ENCODE measurements at regions not wholly inside any gene's neighbourhood (a gene's known extent, or its start where the extent isn't known, plus 50 kb on each side); places are given as distances from the start of the nearest gene placed in this dataset.

DNA sequence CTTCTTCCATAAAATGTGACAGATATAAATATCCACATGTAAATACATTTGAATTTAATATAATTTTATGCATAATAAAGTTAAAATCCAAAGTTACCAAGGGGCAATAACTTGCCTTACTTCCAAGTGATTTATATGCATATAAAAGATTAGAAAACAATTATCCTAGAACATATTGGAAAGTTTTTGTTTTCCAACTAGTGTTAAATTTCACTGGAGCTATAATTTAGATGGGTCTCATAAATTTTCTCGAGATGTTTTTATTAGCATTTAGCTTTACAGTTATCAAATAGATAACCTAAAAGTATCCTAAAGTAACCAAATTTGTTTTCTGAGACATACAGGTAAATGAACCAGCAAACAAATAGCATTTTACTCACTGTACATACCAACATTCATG is 225.3 kb downstream of the SPRY2 start:
- ATAC-seq (no peak), DNase-seq (ENCODE audit: low spot score) (no peak)
- Mint-ChIP-seq H3K4me1 (peaks cover 12% of the 10 kb centered on the region), H3K27me3 (ENCODE audit: low read depth) (no peaks in the 10 kb centered on the region; the same call in 1 of the 2 replicates), H3K36me3 (no peaks in the 10 kb centered on the region), H3K27ac (no peak overlapping the region), H3K9me3 (peaks cover 3% of the 10 kb centered on the region; the same call in 1 of the 2 replicates), H3K4me3 (no peak overlapping the region)
- TF ChIP-seq ZBTB21 (CRISPR knock-in tag; IDR thresholded peaks at IDR 0.05; ENCODE audit: borderline replicate concordance) (no peak), SP1 (CRISPR knock-in tag; conservative IDR thresholded peaks at IDR 0.05) (no peak), NFE2L1 (CRISPR knock-in tag; IDR thresholded peaks at IDR 0.05) (no peak), SMAD4 (CRISPR knock-in tag; IDR thresholded peaks at IDR 0.05) (no peak), FOXP1 (CRISPR knock-in tag; IDR thresholded peaks at IDR 0.05; ENCODE audit: borderline replicate concordance) (no peak), CREB1 (CRISPR knock-in tag; IDR thresholded peaks at IDR 0.05) (no peak), KAT7 (CRISPR knock-in tag; IDR thresholded peaks at IDR 0.05; ENCODE audit: borderline replicate concordance) (no peak), ZNF396 (CRISPR knock-in tag; IDR thresholded peaks at IDR 0.05; ENCODE audit: borderline replicate concordance) (no peak), GRHL2 (CRISPR knock-in tag; IDR thresholded peaks at IDR 0.05; ENCODE audit: insufficient replicate concordance, severe bottlenecking) (no peak), EMX1 (CRISPR knock-in tag; IDR thresholded peaks at IDR 0.05) (no peak), ATF1 (CRISPR knock-in tag; IDR thresholded peaks at IDR 0.05) (no peak), MXD4 (CRISPR knock-in tag; IDR thresholded peaks at IDR 0.05; ENCODE audit: borderline replicate concordance) (no peak), TEAD4 (CRISPR knock-in tag; IDR thresholded peaks at IDR 0.05) (no peak), ZNF423 (CRISPR knock-in tag; IDR thresholded peaks at IDR 0.05) (no peak), TEAD1 (CRISPR knock-in tag; IDR thresholded peaks at IDR 0.05) (no peak)
- TF ChIP-seq, protein P1, sequence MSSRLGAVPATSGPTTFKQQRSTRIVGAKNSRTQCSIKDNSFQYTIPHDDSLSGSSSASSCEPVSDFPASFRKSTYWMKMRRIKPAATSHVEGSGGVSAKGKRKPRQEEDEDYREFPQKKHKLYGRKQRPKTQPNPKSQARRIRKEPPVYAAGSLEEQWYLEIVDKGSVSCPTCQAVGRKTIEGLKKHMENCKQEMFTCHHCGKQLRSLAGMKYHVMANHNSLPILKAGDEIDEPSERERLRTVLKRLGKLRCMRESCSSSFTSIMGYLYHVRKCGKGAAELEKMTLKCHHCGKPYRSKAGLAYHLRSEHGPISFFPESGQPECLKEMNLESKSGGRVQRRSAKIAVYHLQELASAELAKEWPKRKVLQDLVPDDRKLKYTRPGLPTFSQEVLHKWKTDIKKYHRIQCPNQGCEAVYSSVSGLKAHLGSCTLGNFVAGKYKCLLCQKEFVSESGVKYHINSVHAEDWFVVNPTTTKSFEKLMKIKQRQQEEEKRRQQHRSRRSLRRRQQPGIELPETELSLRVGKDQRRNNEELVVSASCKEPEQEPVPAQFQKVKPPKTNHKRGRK (CRISPR knock-in tag; IDR thresholded peaks at IDR 0.05; ENCODE audit: borderline replicate concordance) = no peak
- TF ChIP-seq, protein P2, sequence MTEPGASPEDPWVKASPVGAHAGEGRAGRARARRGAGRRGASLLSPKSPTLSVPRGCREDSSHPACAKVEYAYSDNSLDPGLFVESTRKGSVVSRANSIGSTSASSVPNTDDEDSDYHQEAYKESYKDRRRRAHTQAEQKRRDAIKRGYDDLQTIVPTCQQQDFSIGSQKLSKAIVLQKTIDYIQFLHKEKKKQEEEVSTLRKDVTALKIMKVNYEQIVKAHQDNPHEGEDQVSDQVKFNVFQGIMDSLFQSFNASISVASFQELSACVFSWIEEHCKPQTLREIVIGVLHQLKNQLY (CRISPR knock-in tag; IDR thresholded peaks at IDR 0.05) = no peak
- TF ChIP-seq, protein P3, sequence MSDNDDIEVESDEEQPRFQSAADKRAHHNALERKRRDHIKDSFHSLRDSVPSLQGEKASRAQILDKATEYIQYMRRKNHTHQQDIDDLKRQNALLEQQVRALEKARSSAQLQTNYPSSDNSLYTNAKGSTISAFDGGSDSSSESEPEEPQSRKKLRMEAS (CRISPR knock-in tag; IDR thresholded peaks at IDR 0.05) = no peak
- TF ChIP-seq, protein P4, sequence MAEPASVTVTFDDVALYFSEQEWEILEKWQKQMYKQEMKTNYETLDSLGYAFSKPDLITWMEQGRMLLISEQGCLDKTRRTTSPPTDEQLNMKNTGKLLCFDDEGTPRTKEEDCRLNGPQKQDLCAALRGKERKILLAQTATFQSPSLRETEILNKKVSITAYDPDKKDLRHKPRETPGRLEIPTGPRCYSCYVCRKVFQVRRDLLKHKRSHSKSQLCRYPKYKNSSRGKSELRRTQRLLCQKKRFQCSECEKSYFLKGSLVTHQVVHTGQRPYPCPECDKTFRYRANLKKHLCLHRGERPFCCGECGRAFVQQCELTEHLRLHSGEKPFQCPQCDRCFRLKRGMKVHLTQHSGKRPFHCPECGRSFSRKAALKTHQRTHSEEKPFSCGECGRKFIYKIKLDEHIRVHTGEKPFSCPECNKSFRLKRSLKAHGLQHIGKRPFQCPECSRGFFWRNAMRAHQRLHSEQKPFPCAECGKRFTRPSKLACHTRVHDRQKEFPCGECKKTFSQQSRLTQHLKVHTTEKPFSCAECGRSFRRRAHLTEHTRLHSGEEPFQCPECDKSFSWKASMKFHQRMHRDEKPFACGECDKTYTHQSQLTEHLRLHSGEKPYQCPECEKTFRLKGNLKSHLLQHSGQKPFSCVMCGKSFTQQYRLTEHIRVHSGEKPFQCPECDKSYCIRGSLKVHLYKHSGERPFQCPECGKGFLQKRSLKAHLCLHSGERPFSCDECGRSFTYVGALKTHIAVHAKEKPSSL (CRISPR knock-in tag; conservative IDR thresholded peaks at IDR 0.05) = no peak
- TF ChIP-seq, protein P5, sequence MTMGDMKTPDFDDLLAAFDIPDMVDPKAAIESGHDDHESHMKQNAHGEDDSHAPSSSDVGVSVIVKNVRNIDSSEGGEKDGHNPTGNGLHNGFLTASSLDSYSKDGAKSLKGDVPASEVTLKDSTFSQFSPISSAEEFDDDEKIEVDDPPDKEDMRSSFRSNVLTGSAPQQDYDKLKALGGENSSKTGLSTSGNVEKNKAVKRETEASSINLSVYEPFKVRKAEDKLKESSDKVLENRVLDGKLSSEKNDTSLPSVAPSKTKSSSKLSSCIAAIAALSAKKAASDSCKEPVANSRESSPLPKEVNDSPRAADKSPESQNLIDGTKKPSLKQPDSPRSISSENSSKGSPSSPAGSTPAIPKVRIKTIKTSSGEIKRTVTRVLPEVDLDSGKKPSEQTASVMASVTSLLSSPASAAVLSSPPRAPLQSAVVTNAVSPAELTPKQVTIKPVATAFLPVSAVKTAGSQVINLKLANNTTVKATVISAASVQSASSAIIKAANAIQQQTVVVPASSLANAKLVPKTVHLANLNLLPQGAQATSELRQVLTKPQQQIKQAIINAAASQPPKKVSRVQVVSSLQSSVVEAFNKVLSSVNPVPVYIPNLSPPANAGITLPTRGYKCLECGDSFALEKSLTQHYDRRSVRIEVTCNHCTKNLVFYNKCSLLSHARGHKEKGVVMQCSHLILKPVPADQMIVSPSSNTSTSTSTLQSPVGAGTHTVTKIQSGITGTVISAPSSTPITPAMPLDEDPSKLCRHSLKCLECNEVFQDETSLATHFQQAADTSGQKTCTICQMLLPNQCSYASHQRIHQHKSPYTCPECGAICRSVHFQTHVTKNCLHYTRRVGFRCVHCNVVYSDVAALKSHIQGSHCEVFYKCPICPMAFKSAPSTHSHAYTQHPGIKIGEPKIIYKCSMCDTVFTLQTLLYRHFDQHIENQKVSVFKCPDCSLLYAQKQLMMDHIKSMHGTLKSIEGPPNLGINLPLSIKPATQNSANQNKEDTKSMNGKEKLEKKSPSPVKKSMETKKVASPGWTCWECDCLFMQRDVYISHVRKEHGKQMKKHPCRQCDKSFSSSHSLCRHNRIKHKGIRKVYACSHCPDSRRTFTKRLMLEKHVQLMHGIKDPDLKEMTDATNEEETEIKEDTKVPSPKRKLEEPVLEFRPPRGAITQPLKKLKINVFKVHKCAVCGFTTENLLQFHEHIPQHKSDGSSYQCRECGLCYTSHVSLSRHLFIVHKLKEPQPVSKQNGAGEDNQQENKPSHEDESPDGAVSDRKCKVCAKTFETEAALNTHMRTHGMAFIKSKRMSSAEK (CRISPR knock-in tag; IDR thresholded peaks at IDR 0.05; ENCODE audit: borderline replicate concordance) = no peak
- CTCF ChIA-PET = no interaction called here
- POLR2A ChIA-PET = no interaction called here
